SKM-1 (cell line): ENCODE measurements at regions not wholly inside any gene's neighbourhood (a gene's known extent, or its start where the extent isn't known, plus 50 kb on each side); places are given as distances from the start of the nearest gene placed in this dataset.
"Not testable (repeated sequence)": the region's sequence is repeated elsewhere in the genome, so short reads cannot be mapped to it uniquely, and the experiment has no call there.

ENCODE experiments used
- DNase-seq: peaks from one replicate; lab custom pipeline; 2025; ENCODE audit not compliant: unreplicated experiment; lab: John Stamatoyannopoulos, UW

GRCh38 chr3:164468055-164468454 is 610.2 kb downstream of the SI start:
- DNase-seq: no peak

GRCh38 chr3:164467007-164467406 is 611.3 kb downstream of the SI start:
- DNase-seq: no peak

DNA sequence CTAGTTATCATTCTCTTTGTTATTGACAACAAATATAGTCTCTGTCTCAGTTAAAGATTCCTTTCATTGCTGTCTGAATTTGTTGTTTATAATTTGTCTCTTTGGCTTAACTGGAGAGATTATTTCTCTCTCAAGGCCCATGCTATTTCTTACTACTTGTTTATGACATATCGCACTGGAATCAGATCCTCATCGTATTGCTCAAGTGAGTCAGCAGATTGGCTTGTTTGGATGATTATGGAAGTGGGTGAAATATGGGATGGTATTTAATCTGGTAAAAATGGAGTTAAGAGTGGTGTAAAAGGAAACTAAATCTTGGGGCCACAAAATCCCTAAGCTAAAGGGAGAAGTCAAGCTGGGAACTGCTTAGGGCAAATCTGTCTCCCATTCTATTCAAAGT is 613.1 kb downstream of the SI start:
- no peak for DNase-seq

DNA sequence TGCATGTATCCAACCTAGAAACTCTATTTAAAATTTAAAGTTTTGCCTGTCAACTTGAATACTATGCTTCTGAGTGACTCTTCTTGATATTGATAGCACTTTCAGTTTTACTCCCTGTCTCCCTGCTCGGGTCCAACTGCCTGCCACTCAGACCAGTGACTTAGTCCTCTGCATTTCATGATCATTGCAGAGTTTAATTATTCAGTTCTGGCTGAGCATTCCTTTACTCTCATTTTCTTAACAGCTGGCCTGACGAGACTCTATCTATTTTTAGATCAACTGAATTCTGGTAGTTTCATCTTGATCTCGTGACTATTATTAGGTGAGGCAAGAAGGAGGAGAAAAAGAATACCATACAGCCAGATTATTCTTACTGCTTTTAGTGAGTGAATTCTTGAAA is 617.4 kb downstream of the SI start:
- DNase-seq: no peak

GRCh38 chr3:164459521-164460151 is 618.7 kb downstream of the SI start:
- no peak for DNase-seq

- no peak for DNase-seq
These were observed 619.3 kb downstream of the SI start for GRCh38 chr3:164458986-164459385.

DNA sequence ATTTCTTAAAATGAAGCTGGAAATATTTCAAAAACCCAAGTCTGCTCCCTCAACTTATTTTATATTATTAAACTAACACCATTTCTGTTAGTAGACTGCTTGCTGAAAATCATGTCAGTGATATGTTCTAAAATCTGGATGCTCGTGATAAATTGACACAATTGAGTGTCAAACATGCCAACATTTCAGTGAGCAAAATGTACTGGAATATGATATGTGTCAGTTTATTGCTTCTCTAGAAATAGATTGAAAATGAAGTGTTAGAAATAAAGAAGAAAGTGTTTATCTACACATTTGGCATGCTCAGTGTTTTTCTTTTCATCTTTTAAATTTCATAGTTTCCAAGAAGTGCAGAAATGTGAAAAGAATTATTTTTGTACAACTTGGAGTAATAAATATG is 624.6 kb downstream of the SI start:
- no peak for DNase-seq

GRCh38 chr3:164452707-164453106 is 625.6 kb downstream of the SI start:
- no peak for DNase-seq

GRCh38 chr3:164451072-164451910 is 627.0 kb downstream of the SI start:
- DNase-seq: no peak

GRCh38 chr3:164450276-164450905 is 627.9 kb downstream of the SI start:
- DNase-seq: no peak

DNA sequence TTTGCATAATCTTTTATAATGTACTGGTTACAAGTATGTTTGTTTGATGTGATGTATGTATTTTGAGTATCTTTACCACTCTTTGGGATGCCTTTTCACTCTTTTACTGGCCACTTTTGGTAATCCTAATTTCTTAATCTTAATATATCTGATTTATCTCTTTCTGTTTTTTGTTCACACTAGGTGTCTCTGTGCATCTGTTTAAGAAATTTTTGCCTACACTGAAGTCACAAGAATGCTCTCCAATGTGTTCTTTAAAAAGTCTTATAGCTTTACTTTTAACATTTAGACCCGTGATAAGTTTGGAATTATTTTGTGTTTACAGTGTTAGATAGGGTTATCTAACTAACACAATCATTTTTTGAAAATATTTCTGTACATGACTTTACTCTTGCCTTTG is 659.1 kb downstream of the SI start:
- DNase-seq: no peak

GRCh38 chr3:164418414-164418813 is 659.9 kb downstream of the SI start:
- no peak for DNase-seq

DNA sequence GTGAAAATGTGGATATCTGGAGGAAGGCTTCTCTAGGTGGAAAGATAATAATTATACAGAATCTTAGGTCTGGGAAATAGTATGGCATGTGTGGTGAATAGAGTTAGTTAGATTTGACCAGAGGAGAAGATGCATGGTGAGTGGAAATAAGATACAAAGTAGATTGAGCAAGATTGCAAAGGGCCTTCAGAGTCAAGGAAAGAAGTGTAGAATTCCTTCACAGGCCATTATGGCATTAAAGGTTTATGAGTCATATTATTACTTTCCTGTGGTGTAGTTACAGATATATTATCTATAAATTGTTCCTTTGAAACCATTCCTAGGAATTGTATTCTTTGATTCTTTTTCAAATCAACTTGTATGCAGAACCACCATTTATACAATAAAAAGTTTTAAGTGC is 660.3 kb downstream of the SI start:
- no peak for DNase-seq

DNA sequence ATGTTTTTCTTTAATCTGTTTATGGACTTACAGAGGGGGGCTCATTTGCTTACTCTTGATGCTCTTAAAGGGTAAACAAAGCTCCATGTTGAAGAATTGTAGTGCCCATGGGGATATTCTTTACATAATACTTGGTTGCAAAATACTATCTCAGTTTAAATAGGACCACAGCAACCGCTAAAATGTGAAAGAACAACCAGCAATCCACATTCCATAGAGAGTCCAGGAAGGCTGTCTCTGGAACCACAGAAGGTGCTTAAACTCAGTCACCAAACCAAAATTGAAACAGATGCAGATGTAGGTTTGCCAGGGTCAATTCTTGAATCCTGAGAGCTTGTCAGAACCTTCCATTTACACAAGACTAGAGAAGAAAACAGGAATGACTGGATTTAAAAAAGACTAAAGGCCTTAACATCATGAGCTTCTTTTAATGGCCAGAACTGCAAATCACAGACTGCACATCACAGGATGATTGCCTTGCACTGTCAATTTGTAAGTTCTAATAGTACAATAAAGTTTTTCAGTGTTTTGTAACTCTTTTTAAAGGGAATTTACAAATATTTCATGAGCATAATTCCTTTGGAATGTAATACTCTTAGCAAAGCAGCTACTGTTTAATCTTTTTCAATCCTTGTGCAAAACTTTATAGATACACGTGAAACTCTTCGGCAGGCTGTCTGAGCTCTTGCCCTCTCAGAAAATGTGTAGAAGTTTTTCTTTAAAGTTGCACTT is 661.6 kb downstream of the SI start:
- DNase-seq: no peak

DNA sequence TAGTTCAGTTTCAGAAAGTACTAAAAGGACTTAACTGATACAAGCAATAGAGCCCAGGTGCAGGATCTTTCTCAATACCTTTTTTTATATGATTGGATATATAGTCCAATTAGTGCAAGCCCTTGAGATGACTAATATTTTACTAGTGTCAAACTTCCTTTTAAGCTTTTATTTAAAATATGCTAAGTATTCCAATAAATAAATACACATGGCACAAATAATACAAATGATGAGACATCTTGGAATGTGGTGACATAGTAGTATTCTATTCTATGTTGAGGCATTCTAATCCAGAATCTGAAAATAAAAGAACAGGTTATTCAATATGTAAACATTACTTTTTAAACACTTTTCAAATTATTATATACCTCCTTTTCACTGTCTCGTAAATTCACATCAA is 670.0 kb downstream of the SI start:
- DNase-seq: no peak

DNA sequence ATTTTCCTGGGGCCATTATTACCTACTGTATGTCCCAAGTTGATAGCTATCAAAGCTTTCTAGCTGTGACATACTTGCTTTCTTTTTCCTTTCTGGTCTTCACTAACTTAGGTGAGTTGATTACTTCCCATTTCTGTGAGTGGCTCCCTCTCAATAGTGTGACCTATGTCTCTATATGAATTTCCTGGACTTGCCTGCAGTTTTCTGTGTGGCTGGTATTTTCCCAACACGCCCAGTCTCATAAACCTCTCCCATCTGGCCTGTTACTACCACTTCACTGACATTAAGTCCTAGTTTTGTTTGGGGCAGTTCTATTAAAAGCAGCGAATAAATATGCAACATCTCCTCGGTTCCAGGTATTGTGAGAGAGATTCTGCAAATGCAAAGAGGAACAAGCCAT is 671.2 kb downstream of the SI start:
- DNase-seq: no peak

- DNase-seq: no peak
These were observed 672.0 kb downstream of the SI start for GRCh38 chr3:164406281-164406680.

DNA sequence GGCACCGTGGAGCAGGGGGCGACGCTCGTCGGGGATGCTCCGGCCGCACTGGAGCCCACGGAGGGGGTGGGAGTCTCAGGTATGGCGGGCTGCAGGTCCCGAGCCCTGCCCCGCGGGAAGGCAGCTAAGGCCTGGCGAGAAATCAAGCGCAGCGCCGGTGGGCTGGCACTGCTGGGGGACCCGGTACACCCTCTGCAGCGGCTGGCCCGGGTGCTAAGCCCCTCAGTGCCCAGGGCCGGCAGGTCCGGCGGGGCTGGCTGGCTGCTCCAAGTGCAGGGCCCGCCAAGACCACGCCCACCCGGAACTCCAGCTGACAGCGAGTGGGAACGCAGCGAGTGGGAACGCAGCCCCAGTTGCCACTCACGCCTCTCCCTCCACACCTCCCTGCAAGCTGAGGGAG is 676.4 kb downstream of the SI start:
- no peak for DNase-seq

- not testable (repeated sequence) for DNase-seq
These were observed 676.9 kb downstream of the SI start for GRCh38 chr3:164401440-164401839.

GRCh38 chr3:164397462-164397861 is 680.8 kb downstream of the SI start:
- no peak for DNase-seq

GRCh38 chr3:164393171-164393570 is 685.1 kb downstream of the SI start:
- DNase-seq: no peak

DNA sequence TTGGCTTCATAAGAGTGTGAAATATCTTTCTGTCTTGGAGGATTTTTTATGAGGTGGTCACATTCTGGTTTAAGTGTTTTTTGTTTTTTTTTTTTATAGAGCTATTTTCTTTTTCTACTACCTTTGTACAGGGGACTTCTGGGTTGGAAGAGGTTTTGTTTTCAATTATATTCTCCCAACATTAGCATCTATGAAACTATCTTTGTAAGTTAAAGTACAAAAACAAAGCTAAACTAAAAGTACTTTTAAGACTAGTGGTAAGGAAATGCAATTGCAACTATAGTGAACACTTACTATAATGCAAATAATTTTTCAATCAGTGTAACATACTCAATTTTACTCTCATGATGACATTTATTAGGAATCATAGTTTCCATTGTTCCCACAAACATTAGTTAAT is 688.2 kb downstream of the SI start:
- DNase-seq: no peak
